GM12874 (cell line): ENCODE measurements at regions not wholly inside any gene's neighbourhood (a gene's known extent, or its start where the extent isn't known, plus 50 kb on each side); places are given as distances from the start of the nearest gene placed in this dataset.

Experiments used
- CTCF ChIP-seq: IDR thresholded peaks from 2 replicates; pipeline ENCODE4 v1.5.1; 2011; ENCODE audit warnings: low read depth, mild to moderate bottlenecking, control low read depth, low read length, moderate library complexity; ENCODE audit not compliant: insufficient read depth

- TF ChIP-seq CTCF, result no peak
These were observed 601.4 kb upstream of the BTBD3 start for GRCh38 chr20:11316244-11316643.

DNA sequence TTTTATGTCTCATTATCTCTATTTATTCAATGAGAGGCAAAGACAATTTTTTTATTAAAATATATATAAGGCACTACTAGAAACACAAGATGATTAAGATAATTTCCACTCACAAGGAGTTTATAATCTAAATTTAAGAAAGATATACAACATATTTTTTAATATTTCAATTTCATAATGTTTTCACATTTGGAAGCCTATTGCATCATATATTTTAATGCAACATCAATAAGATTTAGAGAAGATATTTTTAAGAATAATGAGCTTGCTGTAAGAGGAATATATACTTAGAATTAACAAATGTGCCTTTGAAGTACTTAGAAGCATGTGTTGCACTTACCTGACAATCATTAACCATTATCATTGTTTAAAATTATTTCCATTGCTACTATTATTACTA, 597.7 kb upstream of the BTBD3 start:
- TF ChIP-seq CTCF, result no peak

- no peak for TF ChIP-seq CTCF
These were observed 593.9 kb upstream of the BTBD3 start for GRCh38 chr20:11323816-11324215.

GRCh38 chr20:11324990-11325389, 592.7 kb upstream of the BTBD3 start:
- no peak for TF ChIP-seq CTCF

DNA sequence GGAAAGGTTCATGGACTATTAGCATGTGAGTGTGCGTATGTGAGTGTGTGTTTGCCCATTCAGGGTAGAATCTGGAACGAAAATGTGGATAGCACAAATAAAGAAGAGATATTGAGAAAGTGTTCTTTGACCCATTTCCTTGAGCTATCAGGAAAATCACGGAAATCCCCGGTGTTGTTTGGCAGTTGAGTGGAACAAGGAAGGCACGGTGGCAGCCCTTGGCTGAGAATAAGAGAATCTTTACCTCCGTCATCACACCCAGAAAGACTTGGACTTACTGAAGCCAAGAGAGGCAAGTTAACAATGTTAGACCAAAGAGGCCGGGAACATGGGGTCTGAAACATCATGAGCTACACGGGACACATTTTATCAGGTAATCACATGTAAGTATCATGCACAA, 588.9 kb upstream of the BTBD3 start:
- no peak for TF ChIP-seq CTCF

DNA sequence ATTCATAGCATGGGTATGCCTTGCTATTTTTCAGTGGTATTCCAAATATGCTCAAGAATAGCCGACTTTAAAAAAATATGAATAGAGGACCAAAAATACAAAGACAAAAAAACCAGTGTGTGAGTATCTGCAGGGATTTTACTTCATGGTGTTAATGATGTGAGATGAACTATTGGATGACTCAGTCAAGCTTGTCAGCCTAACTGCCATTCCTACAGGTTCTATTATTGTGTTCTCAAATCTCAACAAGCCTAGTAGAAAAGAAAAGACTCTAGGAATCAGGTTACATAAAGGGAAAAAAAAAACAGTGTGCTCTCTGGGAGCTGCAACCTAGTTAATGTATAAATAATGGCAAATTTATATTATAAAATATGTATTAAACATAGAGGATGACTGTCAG, 588.4 kb upstream of the BTBD3 start:
- TF ChIP-seq CTCF, result no peak

DNA sequence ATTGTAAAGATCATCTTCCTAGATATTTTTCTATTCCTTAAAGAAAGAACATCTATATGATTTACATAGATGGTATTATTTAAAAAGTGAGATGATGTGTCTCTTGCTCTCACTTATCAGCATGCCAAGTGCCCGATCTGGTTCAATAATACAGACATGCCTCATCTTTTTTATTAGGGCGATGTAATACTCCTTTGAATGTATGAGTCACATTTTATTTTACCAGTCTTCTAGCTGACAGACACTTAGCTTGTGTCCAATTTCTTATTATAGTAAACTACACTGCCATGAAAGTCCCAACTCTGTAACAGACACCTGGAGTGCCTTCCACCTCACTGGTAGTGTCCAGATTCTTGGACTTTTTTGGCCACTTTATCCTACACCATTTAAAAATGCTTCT, 586.6 kb upstream of the BTBD3 start:
- no peak for TF ChIP-seq CTCF

DNA sequence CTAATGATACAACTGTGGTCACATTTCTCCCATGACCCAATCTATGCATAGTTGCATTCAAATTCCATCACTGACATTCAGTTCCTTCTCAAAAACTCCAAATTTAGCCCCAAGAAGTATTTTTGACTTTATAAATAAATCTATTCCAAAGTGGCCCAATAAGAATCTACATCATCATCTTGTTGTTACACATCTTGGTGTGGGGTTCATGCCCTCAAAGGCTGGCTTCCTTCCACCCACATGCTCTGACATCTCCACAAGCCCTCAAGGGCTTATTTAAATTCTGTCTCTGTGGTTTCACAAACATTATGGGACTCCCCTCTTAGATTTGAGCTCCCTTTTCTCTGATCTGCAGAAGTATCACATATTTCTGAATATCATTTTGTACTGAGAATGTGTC, 585.3 kb upstream of the BTBD3 start:
- no peak for TF ChIP-seq CTCF
